OCI-LY1 (cell line): ENCODE measurements at regions not wholly inside any gene's neighbourhood (a gene's known extent, or its start where the extent isn't known, plus 50 kb on each side); places are given as distances from the start of the nearest gene placed in this dataset.

Experiments used
- EZH2 ChIP-seq: fragments of 200-600 bp; sonication (generic), shearing (Covaris generic); IDR thresholded peaks from 2 replicates; pipeline ENCODE4 v1.8.0; 2017; ENCODE audit warnings: borderline replicate concordance, mixed run types, mild to moderate bottlenecking, antibody characterized with exemption, low read length, moderate library complexity, mixed read lengths
- TF ChIP-seq, protein P1 (sequence below): fragments of 200-600 bp; sonication (generic), shearing (Covaris generic); IDR thresholded peaks from 2 replicates; pipeline ENCODE4 v1.5.1; 2017; ENCODE audit warnings: mild to moderate bottlenecking, antibody characterized with exemption, low read length, moderate library complexity, mixed read lengths

DNA sequence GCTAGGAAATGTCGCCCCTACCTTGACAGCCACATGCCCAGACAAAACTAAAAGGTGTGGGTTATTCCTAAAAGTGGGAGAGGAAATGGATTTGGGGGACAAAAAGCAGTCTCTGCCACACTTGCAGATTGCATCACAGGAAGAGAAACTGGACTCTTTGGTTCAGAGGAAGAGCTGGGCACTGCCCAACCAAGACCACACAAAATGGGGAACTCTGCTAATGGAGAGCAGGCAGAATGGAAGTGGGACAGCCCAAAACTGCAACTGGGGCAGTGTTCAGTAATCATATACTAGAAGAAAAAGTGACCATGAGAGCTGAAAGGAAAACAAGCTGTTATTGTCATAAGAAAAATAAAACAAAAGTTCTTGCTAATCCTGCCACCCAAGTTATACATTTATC is 138.9 kb upstream of the FRMD4B start:
- TF ChIP-seq, protein P1, sequence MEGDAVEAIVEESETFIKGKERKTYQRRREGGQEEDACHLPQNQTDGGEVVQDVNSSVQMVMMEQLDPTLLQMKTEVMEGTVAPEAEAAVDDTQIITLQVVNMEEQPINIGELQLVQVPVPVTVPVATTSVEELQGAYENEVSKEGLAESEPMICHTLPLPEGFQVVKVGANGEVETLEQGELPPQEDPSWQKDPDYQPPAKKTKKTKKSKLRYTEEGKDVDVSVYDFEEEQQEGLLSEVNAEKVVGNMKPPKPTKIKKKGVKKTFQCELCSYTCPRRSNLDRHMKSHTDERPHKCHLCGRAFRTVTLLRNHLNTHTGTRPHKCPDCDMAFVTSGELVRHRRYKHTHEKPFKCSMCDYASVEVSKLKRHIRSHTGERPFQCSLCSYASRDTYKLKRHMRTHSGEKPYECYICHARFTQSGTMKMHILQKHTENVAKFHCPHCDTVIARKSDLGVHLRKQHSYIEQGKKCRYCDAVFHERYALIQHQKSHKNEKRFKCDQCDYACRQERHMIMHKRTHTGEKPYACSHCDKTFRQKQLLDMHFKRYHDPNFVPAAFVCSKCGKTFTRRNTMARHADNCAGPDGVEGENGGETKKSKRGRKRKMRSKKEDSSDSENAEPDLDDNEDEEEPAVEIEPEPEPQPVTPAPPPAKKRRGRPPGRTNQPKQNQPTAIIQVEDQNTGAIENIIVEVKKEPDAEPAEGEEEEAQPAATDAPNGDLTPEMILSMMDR: no peak
- TF ChIP-seq EZH2: no peak
